HEK293 (cell line): ENCODE measurements at regions not wholly inside any gene's neighbourhood (a gene's known extent, or its start where the extent isn't known, plus 50 kb on each side); places are given as distances from the start of the nearest gene placed in this dataset.

ENCODE experiments used
- CTCF ChIA-PET: fragments of 350-600 bp; formaldehyde crosslinking; extraction: SDS; loops from one replicate; lab custom pipeline; 2021; ENCODE audit warnings: antibody characterized with exemption; lab: Yijun Ruan, JAX
- POLR2A ChIA-PET: fragments of 300-600 bp; formaldehyde crosslinking; extraction: SDS; loops from one replicate; lab custom pipeline; 2020; ENCODE audit warnings: antibody characterized with exemption, inconsistent platforms; lab: Yijun Ruan, JAX
- H3K27ac ChIP-seq: fragments of 200-500 bp; sonication (Bioruptor generic); 2 replicates; pipeline ENCODE4 v1.5.1; 2014; ENCODE audit warnings: low read depth, low read length, control low read depth, inconsistent platforms; ENCODE audit errors: extremely low read depth
- H3K36me3 ChIP-seq, 2 experiments: fragments of 200-500 bp in 1 of 2; sonication (Bioruptor generic) in 1 of 2; 1 replicate in 1 of 2; 2 replicates in 1 of 2; pipeline ENCODE4 v1.5.1; 2014 to 2017; ENCODE audit warnings: inconsistent platforms in 2 of 2, low read length in 2 of 2; ENCODE audit not compliant: control insufficient read depth in 2 of 2, insufficient read depth in 1 of 2
- H3K4me1 ChIP-seq: fragments of 200-500 bp; sonication (Bioruptor generic); 2 replicates; pipeline ENCODE4 v1.5.1; 2014; ENCODE audit warnings: mild to moderate bottlenecking, low read length, inconsistent platforms; ENCODE audit not compliant: control insufficient read depth, insufficient read depth
- H3K4me3 ChIP-seq: 2 replicates; pipeline ENCODE4 v1.5.1; 2011; ENCODE audit warnings: low read depth, mild to moderate bottlenecking, control low read depth, low read length, moderate library complexity
- H3K9me3 ChIP-seq: fragments of 200-500 bp; sonication (Bioruptor generic); 2 replicates; pipeline ENCODE4 v1.5.1; 2014; ENCODE audit warnings: low read depth, low read length, inconsistent platforms; ENCODE audit not compliant: control insufficient read depth, insufficient read depth
- FEZF1 ChIP-seq: fragments of 450-650 bp; formaldehyde crosslinking; IDR thresholded peaks from 2 replicates; pipeline ENCODE4 v1.5.1; 2016; ENCODE audit warnings: missing biosample characterization, missing genetic modification characterization
- GFI1B ChIP-seq: fragments of 450-650 bp; formaldehyde crosslinking; IDR thresholded peaks from 2 replicates; pipeline ENCODE4 v1.5.1; 2016; ENCODE audit warnings: missing biosample characterization, missing genetic modification characterization
- GLIS2 ChIP-seq: fragments of 450-650 bp; formaldehyde crosslinking; IDR thresholded peaks from 2 replicates; pipeline ENCODE4 v1.5.1; 2016; ENCODE audit warnings: missing biosample characterization, missing genetic modification characterization
- OSR2 ChIP-seq: fragments of 450-650 bp; formaldehyde crosslinking; IDR thresholded peaks from 2 replicates; pipeline ENCODE4 v1.5.1; 2016; ENCODE audit warnings: missing biosample characterization, missing genetic modification characterization
- PRDM1 ChIP-seq: fragments of 450-650 bp; formaldehyde crosslinking; IDR thresholded peaks from 2 replicates; pipeline ENCODE4; 2016; ENCODE audit warnings: missing biosample characterization, missing genetic modification characterization
- RBAK ChIP-seq: fragments of 450-650 bp; formaldehyde crosslinking; IDR thresholded peaks from 2 replicates; pipeline ENCODE4 v1.5.1; 2016; ENCODE audit warnings: missing biosample characterization, missing genetic modification characterization
- SALL2 ChIP-seq: fragments of 450-650 bp; formaldehyde crosslinking; IDR thresholded peaks from 2 replicates; pipeline ENCODE4 v1.5.0; 2017; ENCODE audit warnings: missing biosample characterization, mild to moderate bottlenecking, missing genetic modification characterization, borderline replicate concordance
- SCRT1 ChIP-seq: fragments of 450-650 bp; formaldehyde crosslinking; IDR thresholded peaks from 2 replicates; pipeline ENCODE4 v1.5.1; 2016; ENCODE audit warnings: missing biosample characterization, missing genetic modification characterization, borderline replicate concordance
- TRIM28 ChIP-seq: IDR thresholded peaks from 2 replicates; pipeline ENCODE4 v1.6.1; 2011; ENCODE audit warnings: low read length, control low read depth, borderline replicate concordance
- WT1 ChIP-seq: fragments of 450-650 bp; formaldehyde crosslinking; IDR thresholded peaks from 2 replicates; pipeline ENCODE4 v1.5.1; 2016; ENCODE audit warnings: missing biosample characterization, missing genetic modification characterization
- ZBTB20 ChIP-seq: fragments of 450-650 bp; formaldehyde crosslinking; IDR thresholded peaks from 2 replicates; pipeline ENCODE4 v1.5.1; 2016; ENCODE audit warnings: missing biosample characterization, missing genetic modification characterization
- ZBTB7A ChIP-seq: fragments of 450-650 bp; formaldehyde crosslinking; IDR thresholded peaks from 2 replicates; pipeline ENCODE4 v1.5.1; 2016; ENCODE audit warnings: low read depth, missing biosample characterization, missing genetic modification characterization
- ZFP69B ChIP-seq: fragments of 450-650 bp; formaldehyde crosslinking; IDR thresholded peaks from 2 replicates; pipeline ENCODE4 v1.5.1; 2016; ENCODE audit warnings: missing biosample characterization, missing genetic modification characterization
- ZNF10 ChIP-seq: fragments of 450-650 bp; formaldehyde crosslinking; IDR thresholded peaks from 2 replicates; pipeline ENCODE4 v1.5.1; 2017; ENCODE audit warnings: missing biosample characterization, missing genetic modification characterization
- ZNF155 ChIP-seq: fragments of 450-650 bp; formaldehyde crosslinking; IDR thresholded peaks from 2 replicates; pipeline ENCODE4 v1.5.1; 2016; ENCODE audit warnings: missing biosample characterization, missing genetic modification characterization
- ZNF157 ChIP-seq: fragments of 450-650 bp; formaldehyde crosslinking; IDR thresholded peaks from 2 replicates; pipeline ENCODE4 v1.5.1; 2016; ENCODE audit warnings: missing biosample characterization, missing genetic modification characterization
- ZNF16 ChIP-seq: fragments of 450-650 bp; formaldehyde crosslinking; IDR thresholded peaks from 2 replicates; pipeline ENCODE4 v1.5.1; 2016; ENCODE audit warnings: low read depth, missing biosample characterization, missing genetic modification characterization
- ZNF174 ChIP-seq: fragments of 450-650 bp; formaldehyde crosslinking; IDR thresholded peaks from 2 replicates; pipeline ENCODE4 v1.5.0; 2017; ENCODE audit warnings: missing biosample characterization, mild to moderate bottlenecking, missing genetic modification characterization
- ZNF175 ChIP-seq: fragments of 450-650 bp; formaldehyde crosslinking; IDR thresholded peaks from 2 replicates; pipeline ENCODE4 v1.5.1; 2016; ENCODE audit warnings: missing biosample characterization, missing genetic modification characterization
- ZNF239 ChIP-seq: fragments of 450-650 bp; formaldehyde crosslinking; IDR thresholded peaks from 2 replicates; pipeline ENCODE4 v1.5.1; 2016; ENCODE audit warnings: missing biosample characterization, missing genetic modification characterization
- ZNF248 ChIP-seq: fragments of 450-650 bp; formaldehyde crosslinking; IDR thresholded peaks from 2 replicates; pipeline ENCODE4 v1.5.1; 2017; ENCODE audit warnings: missing biosample characterization, missing genetic modification characterization
- ZNF274 ChIP-seq, 2 experiments: fragments of 200-500 bp in 1 of 2; fragments of 450-650 bp in 1 of 2; sonication (Bioruptor generic) in 1 of 2; formaldehyde crosslinking in 1 of 2; IDR thresholded peaks; 2 replicates each; pipeline versions ENCODE4 v1.5.1 to v1.6.1; 2014 to 2016; ENCODE audit warnings: borderline replicate concordance in 1 of 2, inconsistent platforms in 1 of 2, low read length in 1 of 2, missing biosample characterization in 1 of 2, missing genetic modification characterization in 1 of 2
- ZNF311 ChIP-seq: fragments of 450-650 bp; formaldehyde crosslinking; IDR thresholded peaks from 2 replicates; pipeline ENCODE4 v1.5.1; 2017; ENCODE audit warnings: missing biosample characterization, missing genetic modification characterization, borderline replicate concordance
- ZNF324 ChIP-seq: fragments of 450-650 bp; formaldehyde crosslinking; IDR thresholded peaks from 2 replicates; pipeline ENCODE4 v1.5.1; 2016; ENCODE audit warnings: missing biosample characterization, missing genetic modification characterization
- ZNF510 ChIP-seq: fragments of 450-650 bp; formaldehyde crosslinking; IDR thresholded peaks from 2 replicates; pipeline ENCODE4 v1.5.1; 2018; ENCODE audit warnings: mild to moderate bottlenecking, missing genetic modification characterization, missing biosample characterization; ENCODE audit not compliant: insufficient replicate concordance
- ZNF548 ChIP-seq: fragments of 450-650 bp; formaldehyde crosslinking; IDR thresholded peaks from 2 replicates; pipeline ENCODE4 v1.5.1; 2016; ENCODE audit warnings: missing biosample characterization, missing genetic modification characterization
- ZNF623 ChIP-seq: fragments of 450-650 bp; formaldehyde crosslinking; IDR thresholded peaks from 2 replicates; pipeline ENCODE4 v1.5.1; 2016; ENCODE audit warnings: missing biosample characterization, missing genetic modification characterization
- ZNF658 ChIP-seq: fragments of 450-650 bp; formaldehyde crosslinking; IDR thresholded peaks from 2 replicates; pipeline ENCODE4; 2016; ENCODE audit warnings: missing biosample characterization, missing genetic modification characterization
- ZNF76 ChIP-seq: fragments of 450-650 bp; formaldehyde crosslinking; IDR thresholded peaks from 2 replicates; pipeline ENCODE4; 2016; ENCODE audit warnings: low read depth, missing biosample characterization, missing genetic modification characterization, borderline replicate concordance
- ZNF830 ChIP-seq: fragments of 450-650 bp; IDR thresholded peaks from 2 replicates; pipeline ENCODE4 v1.5.0; 2018; ENCODE audit warnings: missing biosample characterization, missing genetic modification characterization, low read depth, mild to moderate bottlenecking, moderate library complexity
- ZNF843 ChIP-seq: fragments of 450-650 bp; formaldehyde crosslinking; IDR thresholded peaks from 2 replicates; pipeline ENCODE4 v1.5.1; 2016; ENCODE audit warnings: missing biosample characterization, missing genetic modification characterization
- ZSCAN16 ChIP-seq: fragments of 450-650 bp; formaldehyde crosslinking; IDR thresholded peaks from 2 replicates; pipeline ENCODE4 v1.5.1; 2016; ENCODE audit warnings: missing biosample characterization, missing genetic modification characterization
- TF ChIP-seq, protein P1 (sequence below): fragments of 450-650 bp; formaldehyde crosslinking; IDR thresholded peaks from 2 replicates; pipeline ENCODE4 v1.5.0; 2017; ENCODE audit warnings: missing biosample characterization, missing genetic modification characterization, borderline replicate concordance
- TF ChIP-seq, protein P2 (sequence below): fragments of 450-650 bp; formaldehyde crosslinking; IDR thresholded peaks from 2 replicates; pipeline ENCODE4 v1.5.1; 2016; ENCODE audit warnings: missing biosample characterization, missing genetic modification characterization
- TF ChIP-seq, protein P3 (sequence below): fragments of 450-650 bp; formaldehyde crosslinking; IDR thresholded peaks from 2 replicates; pipeline ENCODE4 v1.5.1; 2017; ENCODE audit warnings: missing biosample characterization, missing genetic modification characterization
- TF ChIP-seq, protein P4 (sequence below): fragments of 450-650 bp; formaldehyde crosslinking; IDR thresholded peaks from 2 replicates; pipeline ENCODE4 v1.5.1; 2016; ENCODE audit warnings: missing biosample characterization, missing genetic modification characterization, low read depth

DNA sequence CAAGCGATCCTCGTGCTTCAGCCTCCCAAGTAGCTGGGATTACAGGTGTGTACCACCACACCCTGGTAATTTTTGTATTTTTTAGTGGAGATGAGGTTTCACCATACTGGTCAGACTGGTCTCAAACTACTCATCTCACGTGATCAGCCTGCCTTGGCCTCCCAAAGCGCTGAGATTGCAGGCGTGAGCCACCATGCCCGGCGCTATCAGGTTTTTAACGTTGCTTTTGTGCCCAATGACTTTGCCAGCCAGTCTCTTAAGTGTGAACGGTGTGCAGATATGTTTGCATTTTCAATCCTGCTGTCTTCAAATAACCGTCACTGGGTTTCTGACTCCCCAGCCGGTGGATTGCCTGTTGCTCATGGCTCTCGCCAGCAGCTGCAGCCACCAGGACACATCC is 201.8 kb upstream of the PPP2R2D start (continued):
- TF ChIP-seq ZBTB20 (tag by site-specific recombination) (no peak), ZBTB7A (tag by site-specific recombination) (no peak), ZNF658 (tag by site-specific recombination) (no peak), RBAK (tag by site-specific recombination) (no peak), FEZF1 (tag by site-specific recombination) (no peak), ZNF248 (tag by site-specific recombination) (no peak), ZNF175 (tag by site-specific recombination) (no peak), ZNF239 (tag by site-specific recombination) (no peak)
- TF ChIP-seq, all 188 proteins: peak for 0

DNA sequence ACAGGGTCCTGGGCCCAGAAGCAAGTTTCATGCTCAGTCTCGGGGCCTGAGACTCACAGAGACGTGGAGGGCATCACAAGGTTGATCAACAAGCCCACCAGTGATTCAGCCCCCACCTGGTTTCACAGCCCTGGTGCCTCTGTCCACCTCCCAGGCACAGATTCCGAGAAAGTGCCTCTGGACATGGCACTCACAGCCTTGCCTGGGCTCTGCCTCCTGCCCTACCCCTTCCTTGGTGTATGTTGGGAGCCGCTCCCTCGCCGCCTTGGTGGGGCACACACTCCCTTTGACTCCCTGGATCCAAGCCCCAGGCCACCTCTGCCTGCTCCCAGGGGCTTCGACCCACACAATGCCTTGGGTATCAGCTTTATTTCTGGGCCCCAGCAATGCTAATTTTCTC is 200.8 kb upstream of the PPP2R2D start:
- ChIA-PET CTCF (no interaction called here), POLR2A (no interaction called here)

DNA sequence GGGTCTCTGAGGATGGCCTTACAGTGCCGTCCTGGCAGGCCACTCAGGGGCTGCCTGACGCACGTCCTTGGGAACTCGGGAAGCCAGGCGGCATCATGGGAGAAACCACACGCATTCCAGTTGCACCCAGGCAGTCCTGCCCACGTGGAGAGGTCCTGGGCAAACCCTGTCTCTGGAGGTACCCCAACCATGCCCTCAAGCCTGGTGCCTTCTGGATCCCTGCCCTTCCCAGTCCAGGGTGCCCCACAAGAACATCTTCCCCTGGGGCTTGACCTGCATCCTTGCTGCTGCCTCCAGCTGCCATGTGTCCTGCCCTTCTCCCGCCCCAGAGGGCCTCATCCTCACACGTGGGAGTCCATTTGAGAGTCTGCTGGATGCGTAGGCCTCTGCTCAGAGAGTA is 200.3 kb upstream of the PPP2R2D start:
- ChIA-PET CTCF (no interaction called here), POLR2A (no interaction called here)
- Histone ChIP-seq H3K9me3 (no peaks in the 10 kb centered on the region), H3K4me3 (no peak overlapping the region), H3K36me3 (no peaks in the 10 kb centered on the region), H3K27ac (no peak overlapping the region), H3K4me1 (no peaks in the 10 kb centered on the region)
- TF ChIP-seq ZNF658 (tag by site-specific recombination) = no peak
- no peak for TF ChIP-seq OSR2 (tag by site-specific recombination)
- TF ChIP-seq ZNF843 (tag by site-specific recombination) = no peak
- no peak for TF ChIP-seq SCRT1 (tag by site-specific recombination)
- no peak for TF ChIP-seq ZNF311 (tag by site-specific recombination)
- no peak for TF ChIP-seq ZSCAN16 (tag by site-specific recombination)
- TF ChIP-seq ZNF324 = no peak
- no peak for TF ChIP-seq ZNF274 (IDR thresholded peaks at IDR 0.05; ENCODE audit: low read length)
- TF ChIP-seq ZNF274 (tag by site-specific recombination; IDR thresholded peaks at IDR 0.05; ENCODE audit: borderline replicate concordance) = no peak
- no peak for TF ChIP-seq ZNF830 (tag by site-specific recombination)
- no peak for TF ChIP-seq GFI1B (tag by site-specific recombination)
- TF ChIP-seq, protein P1, sequence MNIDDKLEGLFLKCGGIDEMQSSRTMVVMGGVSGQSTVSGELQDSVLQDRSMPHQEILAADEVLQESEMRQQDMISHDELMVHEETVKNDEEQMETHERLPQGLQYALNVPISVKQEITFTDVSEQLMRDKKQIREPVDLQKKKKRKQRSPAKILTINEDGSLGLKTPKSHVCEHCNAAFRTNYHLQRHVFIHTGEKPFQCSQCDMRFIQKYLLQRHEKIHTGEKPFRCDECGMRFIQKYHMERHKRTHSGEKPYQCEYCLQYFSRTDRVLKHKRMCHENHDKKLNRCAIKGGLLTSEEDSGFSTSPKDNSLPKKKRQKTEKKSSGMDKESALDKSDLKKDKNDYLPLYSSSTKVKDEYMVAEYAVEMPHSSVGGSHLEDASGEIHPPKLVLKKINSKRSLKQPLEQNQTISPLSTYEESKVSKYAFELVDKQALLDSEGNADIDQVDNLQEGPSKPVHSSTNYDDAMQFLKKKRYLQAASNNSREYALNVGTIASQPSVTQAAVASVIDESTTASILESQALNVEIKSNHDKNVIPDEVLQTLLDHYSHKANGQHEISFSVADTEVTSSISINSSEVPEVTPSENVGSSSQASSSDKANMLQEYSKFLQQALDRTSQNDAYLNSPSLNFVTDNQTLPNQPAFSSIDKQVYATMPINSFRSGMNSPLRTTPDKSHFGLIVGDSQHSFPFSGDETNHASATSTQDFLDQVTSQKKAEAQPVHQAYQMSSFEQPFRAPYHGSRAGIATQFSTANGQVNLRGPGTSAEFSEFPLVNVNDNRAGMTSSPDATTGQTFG (tag by site-specific recombination) = no peak

More for the DNA sequence above, 200.8 kb upstream of the PPP2R2D start:
- TF ChIP-seq ZNF157 (tag by site-specific recombination) = no peak
- TF ChIP-seq ZFP69B (tag by site-specific recombination) = no peak
- no peak for TF ChIP-seq ZNF548 (tag by site-specific recombination)
- no peak for TF ChIP-seq ZNF311 (tag by site-specific recombination)
- TF ChIP-seq ZNF16 = no peak
- no peak for TF ChIP-seq TRIM28
- TF ChIP-seq, protein P2, sequence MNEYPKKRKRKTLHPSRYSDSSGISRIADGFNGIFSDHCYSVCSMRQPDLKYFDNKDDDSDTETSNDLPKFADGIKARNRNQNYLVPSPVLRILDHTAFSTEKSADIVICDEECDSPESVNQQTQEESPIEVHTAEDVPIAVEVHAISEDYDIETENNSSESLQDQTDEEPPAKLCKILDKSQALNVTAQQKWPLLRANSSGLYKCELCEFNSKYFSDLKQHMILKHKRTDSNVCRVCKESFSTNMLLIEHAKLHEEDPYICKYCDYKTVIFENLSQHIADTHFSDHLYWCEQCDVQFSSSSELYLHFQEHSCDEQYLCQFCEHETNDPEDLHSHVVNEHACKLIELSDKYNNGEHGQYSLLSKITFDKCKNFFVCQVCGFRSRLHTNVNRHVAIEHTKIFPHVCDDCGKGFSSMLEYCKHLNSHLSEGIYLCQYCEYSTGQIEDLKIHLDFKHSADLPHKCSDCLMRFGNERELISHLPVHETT = no peak
- TF ChIP-seq WT1 (tag by site-specific recombination) = no peak
- TF ChIP-seq GLIS2 (tag by site-specific recombination) = no peak
- no peak for TF ChIP-seq ZNF76 (tag by site-specific recombination)
- TF ChIP-seq, protein P3, sequence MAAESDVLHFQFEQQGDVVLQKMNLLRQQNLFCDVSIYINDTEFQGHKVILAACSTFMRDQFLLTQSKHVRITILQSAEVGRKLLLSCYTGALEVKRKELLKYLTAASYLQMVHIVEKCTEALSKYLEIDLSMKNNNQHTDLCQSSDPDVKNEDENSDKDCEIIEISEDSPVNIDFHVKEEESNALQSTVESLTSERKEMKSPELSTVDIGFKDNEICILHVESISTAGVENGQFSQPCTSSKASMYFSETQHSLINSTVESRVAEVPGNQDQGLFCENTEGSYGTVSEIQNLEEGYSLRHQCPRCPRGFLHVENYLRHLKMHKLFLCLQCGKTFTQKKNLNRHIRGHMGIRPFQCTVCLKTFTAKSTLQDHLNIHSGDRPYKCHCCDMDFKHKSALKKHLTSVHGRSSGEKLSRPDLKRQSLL (tag by site-specific recombination) = no peak
- no peak for TF ChIP-seq ZNF623 (tag by site-specific recombination)
- TF ChIP-seq ZNF510 (tag by site-specific recombination) = no peak
- TF ChIP-seq ZNF155 (tag by site-specific recombination) = no peak
- TF ChIP-seq ZNF10 = no peak
- TF ChIP-seq PRDM1 (tag by site-specific recombination) = no peak
- TF ChIP-seq ZNF174 (tag by site-specific recombination) = no peak
- TF ChIP-seq, protein P4, sequence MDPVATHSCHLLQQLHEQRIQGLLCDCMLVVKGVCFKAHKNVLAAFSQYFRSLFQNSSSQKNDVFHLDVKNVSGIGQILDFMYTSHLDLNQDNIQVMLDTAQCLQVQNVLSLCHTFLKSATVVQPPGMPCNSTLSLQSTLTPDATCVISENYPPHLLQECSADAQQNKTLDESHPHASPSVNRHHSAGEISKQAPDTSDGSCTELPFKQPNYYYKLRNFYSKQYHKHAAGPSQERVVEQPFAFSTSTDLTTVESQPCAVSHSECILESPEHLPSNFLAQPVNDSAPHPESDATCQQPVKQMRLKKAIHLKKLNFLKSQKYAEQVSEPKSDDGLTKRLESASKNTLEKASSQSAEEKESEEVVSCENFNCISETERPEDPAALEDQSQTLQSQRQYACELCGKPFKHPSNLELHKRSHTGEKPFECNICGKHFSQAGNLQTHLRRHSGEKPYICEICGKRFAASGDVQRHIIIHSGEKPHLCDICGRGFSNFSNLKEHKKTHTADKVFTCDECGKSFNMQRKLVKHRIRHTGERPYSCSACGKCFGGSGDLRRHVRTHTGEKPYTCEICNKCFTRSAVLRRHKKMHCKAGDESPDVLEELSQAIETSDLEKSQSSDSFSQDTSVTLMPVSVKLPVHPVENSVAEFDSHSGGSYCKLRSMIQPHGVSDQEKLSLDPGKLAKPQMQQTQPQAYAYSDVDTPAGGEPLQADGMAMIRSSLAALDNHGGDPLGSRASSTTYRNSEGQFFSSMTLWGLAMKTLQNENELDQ (tag by site-specific recombination) = no peak
- no peak for TF ChIP-seq SALL2 (tag by site-specific recombination)
- Histone ChIP-seq H3K36me3 (no peaks in the 10 kb centered on the region), H3K4me1 (no peaks in the 10 kb centered on the region), H3K27ac (no peak overlapping the region), H3K4me3 (no peak overlapping the region), H3K9me3 (no peaks in the 10 kb centered on the region)
